OCI-LY3 (cell line): ENCODE measurements at regions not wholly inside any gene's neighbourhood (a gene's known extent, or its start where the extent isn't known, plus 50 kb on each side); places are given as distances from the start of the nearest gene placed in this dataset.

Source experiments
- EZH2phosphoT487 ChIP-seq: fragments of 200-600 bp; shearing (Covaris generic); IDR thresholded peaks from 2 replicates; pipeline ENCODE4 v1.6.1; 2018; ENCODE audit warnings: antibody characterized with exemption, mixed run types, low read depth
- TF ChIP-seq, protein P1 (sequence below): fragments of 200-600, 300-600 bp; sonication (generic); IDR thresholded peaks from 2 replicates; pipeline ENCODE4 v1.5.1; 2014; ENCODE audit warnings: antibody characterized with exemption, low read length, low read depth

DNA sequence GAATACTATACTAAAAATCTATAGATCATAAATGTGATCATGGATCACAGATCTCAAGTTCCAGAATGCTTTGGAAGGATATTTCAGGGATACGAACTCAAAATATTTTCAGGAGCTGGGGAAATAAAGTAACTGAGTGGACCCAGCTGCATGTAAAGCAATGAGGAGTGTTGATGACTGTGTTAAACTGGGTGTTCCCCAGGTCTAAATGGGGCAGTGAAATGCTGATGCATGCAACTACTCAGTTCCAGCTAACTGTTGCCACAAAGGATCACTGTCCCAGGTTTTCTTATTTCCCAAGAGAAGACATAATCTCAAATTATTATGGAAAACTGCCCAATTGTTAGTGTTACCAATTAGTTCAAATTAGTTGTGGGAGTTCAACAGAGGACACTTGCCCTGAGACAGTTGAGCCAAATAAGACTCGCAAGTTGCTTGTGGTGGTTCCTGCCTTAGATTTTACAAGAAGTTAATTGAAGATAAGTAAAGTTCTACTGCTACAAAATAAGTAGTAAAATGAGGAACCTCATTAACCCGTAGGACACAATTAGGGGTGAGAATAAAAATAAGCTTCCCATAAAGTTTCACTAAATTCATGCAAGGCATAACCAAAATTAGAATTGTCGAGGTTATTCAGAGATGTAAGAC lies 66.3 kb upstream of the IL12A start:
- TF ChIP-seq, protein P1, sequence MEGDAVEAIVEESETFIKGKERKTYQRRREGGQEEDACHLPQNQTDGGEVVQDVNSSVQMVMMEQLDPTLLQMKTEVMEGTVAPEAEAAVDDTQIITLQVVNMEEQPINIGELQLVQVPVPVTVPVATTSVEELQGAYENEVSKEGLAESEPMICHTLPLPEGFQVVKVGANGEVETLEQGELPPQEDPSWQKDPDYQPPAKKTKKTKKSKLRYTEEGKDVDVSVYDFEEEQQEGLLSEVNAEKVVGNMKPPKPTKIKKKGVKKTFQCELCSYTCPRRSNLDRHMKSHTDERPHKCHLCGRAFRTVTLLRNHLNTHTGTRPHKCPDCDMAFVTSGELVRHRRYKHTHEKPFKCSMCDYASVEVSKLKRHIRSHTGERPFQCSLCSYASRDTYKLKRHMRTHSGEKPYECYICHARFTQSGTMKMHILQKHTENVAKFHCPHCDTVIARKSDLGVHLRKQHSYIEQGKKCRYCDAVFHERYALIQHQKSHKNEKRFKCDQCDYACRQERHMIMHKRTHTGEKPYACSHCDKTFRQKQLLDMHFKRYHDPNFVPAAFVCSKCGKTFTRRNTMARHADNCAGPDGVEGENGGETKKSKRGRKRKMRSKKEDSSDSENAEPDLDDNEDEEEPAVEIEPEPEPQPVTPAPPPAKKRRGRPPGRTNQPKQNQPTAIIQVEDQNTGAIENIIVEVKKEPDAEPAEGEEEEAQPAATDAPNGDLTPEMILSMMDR, result no peak
- no peak for TF ChIP-seq EZH2phosphoT487
